NCI-H1436 (cell line): ENCODE measurements at regions not wholly inside any gene's neighbourhood (a gene's known extent, or its start where the extent isn't known, plus 50 kb on each side); places are given as distances from the start of the nearest gene placed in this dataset.

ENCODE experiments used
- DNase-seq: peaks from one replicate; lab custom pipeline; 2025; lab: John Stamatoyannopoulos, UW

- no peak for DNase-seq
Measured at GRCh38 chr11:45554230-45554967, 111.0 kb downstream of the CHST1 start.

DNA sequence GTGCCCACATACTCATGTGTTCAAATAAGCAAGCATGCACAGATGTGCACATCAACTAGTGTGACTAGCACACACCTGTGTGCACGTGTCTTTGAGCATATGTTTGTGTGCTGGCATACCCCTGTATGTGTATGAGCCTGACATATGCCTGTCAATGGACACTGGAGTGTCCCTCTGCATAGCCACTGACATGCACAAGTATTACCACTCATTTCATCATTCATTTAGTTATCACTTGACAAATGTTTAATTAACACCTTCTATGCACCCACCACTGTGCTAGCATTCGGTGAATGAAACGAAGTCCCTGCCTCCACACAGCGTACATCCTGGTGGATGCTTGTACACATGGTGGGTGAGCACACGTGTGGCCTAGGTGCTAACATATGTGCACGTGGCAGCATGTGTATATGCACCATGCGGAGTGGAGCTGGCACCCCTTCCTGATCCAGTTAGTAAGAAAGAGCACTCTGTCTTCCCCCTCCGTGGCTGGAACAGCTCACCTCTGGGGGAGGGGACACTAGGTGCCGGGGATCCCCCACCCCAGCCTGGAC is 112.0 kb downstream of the CHST1 start:
- DNase-seq, result no peak

DNA sequence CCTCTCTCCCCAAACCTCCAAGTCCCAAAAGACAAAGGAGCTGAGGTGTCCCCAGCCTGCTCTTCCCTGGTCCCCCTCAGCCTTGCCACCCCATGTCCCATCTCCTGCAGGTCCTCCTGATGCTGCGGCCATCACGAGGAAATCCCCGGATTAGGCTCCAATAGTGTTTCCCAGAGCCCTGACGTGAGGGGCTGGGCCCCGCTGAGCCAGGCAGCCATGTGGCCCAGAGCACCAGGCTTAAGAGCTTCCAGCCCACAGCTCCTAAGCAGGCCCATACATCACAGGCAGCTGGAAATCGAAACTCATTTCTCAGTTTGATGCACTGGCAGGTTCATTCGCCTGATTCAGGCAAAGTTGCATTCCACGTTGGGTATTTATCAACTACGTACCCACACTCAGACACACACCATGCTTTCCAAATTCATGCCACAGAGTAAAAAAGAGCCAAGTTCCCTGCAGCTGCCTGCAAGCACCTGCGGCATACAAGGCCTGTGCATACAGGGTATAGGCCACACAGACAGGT is 114.2 kb downstream of the CHST1 start:
- DNase-seq, result no peak

DNA sequence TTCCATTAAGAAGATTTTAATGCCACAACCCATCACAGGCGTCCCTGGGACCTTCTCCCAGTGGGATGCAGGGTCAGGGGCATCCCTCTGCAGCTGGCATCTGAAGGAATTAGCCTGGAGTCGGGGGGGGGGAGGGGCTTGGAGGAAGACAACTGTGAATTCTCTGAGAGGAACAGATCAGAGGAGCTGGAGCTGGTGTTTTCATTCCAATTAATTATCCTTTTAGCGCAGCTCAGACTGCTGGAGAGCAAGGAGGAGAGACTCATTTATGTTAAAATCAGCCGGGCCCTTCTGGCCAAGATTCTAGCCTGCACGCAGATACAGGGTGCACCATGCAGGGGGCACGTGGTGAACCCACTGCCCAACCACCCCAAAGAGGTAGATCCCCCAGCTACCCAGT is 116.2 kb downstream of the CHST1 start:
- DNase-seq, result no peak

- DNase-seq, result no peak
Measured at GRCh38 chr11:45546366-45546765, 119.1 kb downstream of the CHST1 start.

- no peak for DNase-seq
Measured at GRCh38 chr11:45544826-45545225, 120.6 kb downstream of the CHST1 start.

DNA sequence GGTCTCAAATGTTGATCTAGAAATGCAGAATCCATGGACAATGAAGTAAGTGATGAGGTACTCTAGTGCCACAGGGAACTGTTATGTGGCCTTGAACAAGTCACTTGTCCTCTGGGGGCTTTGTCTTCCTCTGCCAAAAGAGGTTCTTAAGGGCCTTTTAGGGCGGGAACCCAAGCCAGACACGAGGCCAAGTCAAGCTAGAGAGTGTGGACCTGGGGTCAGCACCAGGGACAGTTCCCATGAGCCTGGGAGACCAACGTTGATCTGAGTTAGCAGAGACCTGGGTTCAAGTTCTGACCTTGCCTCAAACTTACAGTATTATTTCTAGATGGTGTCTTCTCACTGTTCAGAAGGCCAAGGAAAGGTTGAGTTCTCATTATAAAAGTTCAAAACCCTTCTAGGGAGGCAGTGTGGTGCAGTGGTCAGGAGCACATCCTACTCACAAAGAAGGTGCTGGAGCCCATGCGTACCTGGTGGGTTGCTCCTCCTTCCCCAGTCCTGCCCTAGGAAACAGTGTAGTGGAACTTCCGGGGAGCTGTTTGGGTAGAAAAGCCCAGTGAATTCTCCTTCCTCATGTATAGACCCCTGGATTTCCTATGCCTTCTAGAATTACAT is 121.5 kb downstream of the CHST1 start:
- DNase-seq, result no peak

GRCh38 chr11:45543081-45543480 is 122.3 kb downstream of the CHST1 start:
- no peak for DNase-seq

DNA sequence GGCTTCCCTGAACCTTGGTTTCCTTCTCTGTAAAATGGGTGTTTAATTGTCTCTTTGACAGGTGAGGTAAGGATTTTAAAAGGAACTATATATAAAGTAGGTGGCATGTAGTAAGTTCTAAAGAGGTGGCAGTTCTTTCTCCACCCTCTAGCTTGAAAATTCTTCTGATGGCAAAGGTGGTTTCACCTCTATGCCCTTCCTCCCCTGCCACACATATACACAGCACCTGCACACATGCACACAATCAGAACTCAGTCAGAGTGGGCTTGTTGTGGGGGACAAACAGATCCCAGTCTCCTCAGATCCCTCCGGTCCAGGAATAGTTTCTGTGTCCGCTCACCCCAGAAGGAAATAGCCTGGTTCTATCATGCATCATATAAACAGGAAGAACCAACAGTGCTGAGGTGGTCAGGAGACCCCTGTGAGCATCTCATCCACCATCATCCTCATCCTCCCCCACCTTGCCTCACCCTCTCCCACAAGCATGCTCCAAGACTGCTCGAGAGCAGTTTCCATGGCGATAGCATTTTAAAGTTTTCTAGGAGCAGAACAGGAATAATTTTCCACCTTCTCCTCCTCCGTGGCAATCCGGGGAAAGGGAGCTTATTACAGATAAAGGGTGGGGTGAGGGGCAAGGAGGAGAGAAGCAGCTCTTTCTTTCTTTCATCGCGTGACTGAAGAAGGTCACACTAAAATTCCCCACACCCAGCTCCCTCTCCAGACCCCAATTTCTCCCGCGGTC is 123.6 kb downstream of the CHST1 start:
- DNase-seq, result no peak

- no peak for DNase-seq
Measured at GRCh38 chr11:45538939-45539338, 126.5 kb downstream of the CHST1 start.

DNA sequence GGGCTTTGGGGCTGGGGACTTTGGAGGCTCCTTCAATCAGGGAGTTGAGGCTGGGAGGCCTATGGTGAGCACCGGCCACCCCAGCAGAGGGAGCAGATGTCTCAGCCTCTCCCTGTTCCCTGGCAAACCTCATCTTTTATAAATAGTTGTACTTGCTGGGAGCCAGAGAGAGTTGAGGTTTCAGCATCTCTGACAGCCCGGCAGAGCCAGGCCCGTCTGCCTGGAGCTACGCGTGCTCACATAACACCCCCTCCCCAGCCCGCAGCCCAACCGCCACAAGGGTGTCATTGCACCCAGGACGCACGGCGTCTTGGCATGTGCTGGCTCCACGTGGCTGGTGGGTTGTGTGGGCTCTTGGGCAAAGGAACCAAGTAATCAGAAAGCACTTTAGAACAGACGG is 127.1 kb downstream of the CHST1 start:
- DNase-seq, result no peak

DNA sequence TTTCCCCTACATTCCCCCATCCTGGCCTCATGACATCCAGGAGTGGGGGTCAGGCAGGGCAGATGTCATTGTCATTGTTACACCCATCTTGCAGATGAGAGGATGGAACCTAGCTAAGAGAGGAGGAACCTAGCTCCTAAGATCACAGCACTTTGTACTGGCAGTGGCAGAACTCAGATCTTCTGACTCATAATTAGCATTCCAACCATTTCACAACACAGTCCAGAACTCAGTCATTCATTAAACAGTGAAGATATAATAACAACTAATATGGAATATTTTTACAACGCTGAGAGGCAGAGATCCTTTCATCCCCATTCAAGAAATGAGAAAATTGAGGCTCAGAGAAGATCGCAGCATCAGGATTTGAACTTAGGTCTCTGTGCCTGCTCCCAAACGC is 127.8 kb downstream of the CHST1 start:
- no peak for DNase-seq

GRCh38 chr11:45535033-45535432 is 130.4 kb downstream of the CHST1 start:
- DNase-seq, result no peak

DNA sequence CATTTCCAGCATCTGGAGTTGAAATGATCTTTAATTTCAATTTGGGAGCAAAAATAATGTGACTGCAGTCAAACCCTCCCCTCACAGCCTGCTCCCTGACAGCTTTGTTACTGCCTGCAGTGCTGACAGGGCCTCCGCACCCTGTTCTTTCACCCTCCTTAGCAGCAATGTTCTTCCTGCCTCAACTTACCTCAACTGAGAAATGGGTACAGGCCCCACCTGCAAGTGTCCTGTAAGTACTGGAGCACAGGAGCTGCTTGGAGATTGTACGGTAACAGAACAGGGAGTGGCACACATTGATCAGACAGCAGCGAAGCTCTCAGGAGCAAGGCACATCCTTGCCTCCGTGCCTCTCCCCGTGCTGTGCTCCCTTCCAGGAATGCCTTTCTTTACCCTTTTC is 131.3 kb downstream of the CHST1 start:
- no peak for DNase-seq

- DNase-seq, result no peak
Measured at GRCh38 chr11:45532546-45532945, 132.9 kb downstream of the CHST1 start.

- DNase-seq, result no peak
Measured at GRCh38 chr11:45530776-45531175, 134.6 kb downstream of the CHST1 start.

DNA sequence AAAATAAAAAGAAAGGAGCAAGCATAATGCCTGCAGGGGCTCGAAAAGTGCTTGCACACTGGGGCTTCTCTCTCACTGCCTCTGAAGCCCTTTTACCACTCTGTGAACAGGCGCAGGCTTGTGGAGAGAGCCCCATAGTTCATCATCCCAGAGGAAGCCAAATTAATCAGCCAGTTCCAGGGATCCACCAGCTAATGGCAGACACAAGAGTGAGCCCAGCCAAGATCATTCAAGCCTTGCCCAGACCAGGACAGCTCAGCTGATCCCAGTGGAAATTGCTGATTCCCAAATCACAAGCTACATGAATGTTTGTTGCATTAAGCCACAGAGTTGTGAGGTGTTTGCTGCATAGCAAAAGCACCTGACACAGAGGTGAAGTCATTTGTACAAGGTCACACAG is 135.3 kb downstream of the CHST1 start:
- no peak for DNase-seq

DNA sequence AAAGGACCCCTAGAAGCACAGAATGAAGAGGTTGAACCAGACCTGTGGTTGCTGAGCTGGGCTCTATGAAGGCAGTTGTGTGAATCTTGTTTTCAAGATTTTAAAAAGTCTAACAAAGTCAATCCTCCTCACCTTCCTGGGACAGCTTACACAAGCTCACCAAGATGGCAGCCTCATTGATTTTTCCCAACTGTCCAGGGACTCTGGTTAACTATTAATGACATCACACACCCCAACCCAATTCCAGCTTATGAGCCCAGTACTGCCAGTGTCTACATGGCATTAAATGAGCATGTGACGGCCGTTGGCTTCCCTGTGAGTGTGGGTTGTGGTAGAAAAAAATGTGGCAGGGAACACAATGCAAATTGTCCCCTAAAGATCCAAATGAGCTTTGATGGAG is 137.0 kb downstream of the CHST1 start:
- no peak for DNase-seq

- no peak for DNase-seq
Measured at GRCh38 chr11:45527898-45528297, 137.5 kb downstream of the CHST1 start.

- DNase-seq, result no peak
Measured at GRCh38 chr11:45525393-45525792, 140.0 kb downstream of the CHST1 start.

GRCh38 chr11:45523760-45524159 is 141.7 kb downstream of the CHST1 start:
- no peak for DNase-seq

DNA sequence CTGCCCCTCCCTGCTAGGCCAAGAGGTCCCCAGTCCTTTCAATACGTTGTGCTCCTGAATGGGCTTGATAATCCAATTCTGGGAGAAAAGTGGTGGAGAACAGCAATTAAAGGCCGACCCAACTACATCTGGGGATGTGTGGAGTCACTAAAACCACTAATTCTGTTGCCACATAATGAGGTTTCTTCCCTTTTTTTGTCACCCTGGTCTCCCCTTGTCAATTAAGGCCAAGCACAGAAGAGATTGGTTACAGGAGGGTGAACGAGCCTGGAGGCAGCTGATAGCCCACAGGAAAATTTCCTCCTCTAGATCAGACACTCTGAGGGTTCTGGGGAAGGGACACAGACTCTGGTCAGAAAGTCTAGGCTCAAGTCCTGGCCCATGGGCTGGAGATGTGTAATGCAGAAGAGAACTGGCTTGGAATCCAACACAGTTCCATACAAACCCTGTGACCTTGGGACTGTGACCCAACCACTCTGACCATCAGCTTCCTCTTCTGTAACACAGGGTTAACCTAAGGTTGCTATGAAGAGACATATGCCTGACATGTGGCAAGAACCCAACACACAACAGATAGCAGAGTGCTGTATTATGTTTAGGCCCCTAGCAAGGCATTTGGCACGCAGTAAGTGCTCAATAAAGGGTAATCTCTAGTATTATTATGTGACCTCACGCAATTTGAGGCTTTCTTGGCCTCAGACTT is 146.4 kb downstream of the CHST1 start:
- no peak for DNase-seq
